HepG2 (cell line): ENCODE measurements at regions not wholly inside any gene's neighbourhood (a gene's known extent, or its start where the extent isn't known, plus 50 kb on each side); places are given as distances from the start of the nearest gene placed in this dataset.

Experiments
- ATAC-seq: fragments of 200-7000 bp; cut with Tn5 transposase; 3 replicates; pipeline ENCODE4 v1.9.1; 2020; ENCODE audit warnings: mild to moderate bottlenecking, moderate library complexity
- BruUV-seq: library from RNA; stranded (reverse); fragments of 400-500 nt; replicated peaks from 2 replicates; lab custom pipeline; 2021; lab: Mats Ljungman, UMichigan
- CTCF ChIA-PET: fragments of 300-600 bp; formaldehyde crosslinking; extraction: SDS; loops from one replicate; lab custom pipeline; 2021; ENCODE audit warnings: low total read pairs, inconsistent platforms, low intra/inter-chr PET ratio; lab: Yijun Ruan, JAX
- POLR2A ChIA-PET: fragments of 350-600 bp; sonication (Branson Sonifier 250); formaldehyde crosslinking; loops from one replicate; lab custom pipeline; 2020; ENCODE audit warnings: antibody characterized with exemption, inconsistent platforms; lab: Yijun Ruan, JAX
- DNase-seq: peaks from one replicate; pipeline ENCODE4 v3.0.0-alpha.2; 2015; ENCODE audit warnings: low spot score
- FAIRE-seq: peaks from 3 replicates; lab custom pipeline; 2011; peaks lifted over from hg19 to GRCh38; lab: Jason Lieb, UNC
- H2AFZ ChIP-seq: one replicate; pipeline ENCODE4 v1.6.1; 2011; ENCODE audit warnings: low read length, inconsistent platforms
- H3K27ac ChIP-seq: fragments of 300-600 bp; 3 replicates; pipeline ENCODE4 v1.8.0; 2011; ENCODE audit warnings: mixed run types, mild to moderate bottlenecking, mixed read lengths, low read length, inconsistent platforms; ENCODE audit not compliant: insufficient read depth; ENCODE audit errors: extremely low read length
- H3K27me3 ChIP-seq, 2 experiments: fragments of 200-600 bp in 1 of 2; 2 replicates in 1 of 2; 3 replicates in 1 of 2; pipeline versions ENCODE4 v1.6.0 to v1.8.0; 2011; ENCODE audit warnings: low read length in 2 of 2, mild to moderate bottlenecking in 2 of 2, moderate library complexity in 2 of 2, inconsistent platforms in 1 of 2; ENCODE audit not compliant: insufficient read depth in 2 of 2, control insufficient read depth in 1 of 2
- H3K36me3 ChIP-seq, 2 experiments: fragments of 200-600 bp in 1 of 2; replicated peaks in 1 of 2; 2 replicates in 1 of 2; 3 replicates in 1 of 2; pipeline versions ENCODE4 v1.5.1 to v1.8.0; 2011; ENCODE audit warnings: low read length in 2 of 2, inconsistent platforms in 1 of 2; ENCODE audit not compliant: insufficient read depth in 2 of 2, control insufficient read depth in 1 of 2
- H3K4me1 ChIP-seq: 2 replicates; pipeline ENCODE4 v1.5.1; 2012; ENCODE audit warnings: low read length, inconsistent platforms; ENCODE audit not compliant: insufficient read depth
- H3K4me2 ChIP-seq: 2 replicates; pipeline ENCODE4 v1.6.0; 2011; ENCODE audit warnings: low read depth, low read length, inconsistent platforms
- H3K4me3 ChIP-seq, 3 experiments: fragments of 200-600 bp in 1 of 3; sonication (generic), shearing (Covaris generic) in 1 of 3; replicated peaks in 1 of 3; 2 replicates each; pipeline ENCODE4 v1.5.1; 2011 to 2016; ENCODE audit warnings: low read length in 3 of 3, inconsistent platforms in 2 of 3, low read depth in 2 of 3, mild to moderate bottlenecking in 2 of 3, control low read depth in 1 of 3, mixed read lengths in 1 of 3; ENCODE audit not compliant: insufficient read depth in 1 of 3
- H3K79me2 ChIP-seq: one replicate; pipeline ENCODE4 v1.6.1; 2011; ENCODE audit warnings: low read length, inconsistent platforms; ENCODE audit not compliant: insufficient read depth
- H3K9ac ChIP-seq: 2 replicates; pipeline ENCODE4 v1.6.0; 2011; ENCODE audit warnings: mild to moderate bottlenecking, low read depth, low read length, inconsistent platforms; ENCODE audit not compliant: insufficient read depth
- H3K9me3 ChIP-seq: 2 replicates; pipeline ENCODE4 v1.5.1; 2012; ENCODE audit warnings: mild to moderate bottlenecking, low read length
- H4K20me1 ChIP-seq: 2 replicates; pipeline ENCODE4 v1.6.0; 2011; ENCODE audit warnings: inconsistent platforms, mild to moderate bottlenecking, low read length, moderate library complexity; ENCODE audit not compliant: insufficient read depth
- AKNA ChIP-seq: sonication (generic); formaldehyde crosslinking; IDR thresholded peaks from 2 replicates; pipeline ENCODE4 v1.4.0; 2020; ENCODE audit warnings: missing genetic modification reagents, borderline replicate concordance
- BCL3 ChIP-seq: sonication (generic); formaldehyde crosslinking; IDR thresholded peaks from 2 replicates; pipeline ENCODE4 v1.5.1; 2020; ENCODE audit warnings: mild to moderate bottlenecking, missing genetic modification reagents, moderate library complexity
- MXD3 ChIP-seq: IDR thresholded peaks from 2 replicates; pipeline ENCODE4 v1.6.1; 2016; ENCODE audit warnings: mild to moderate bottlenecking, missing biosample characterization, missing genetic modification reagents
- NRL ChIP-seq: sonication (generic); formaldehyde crosslinking; IDR thresholded peaks from 2 replicates; pipeline ENCODE4 v1.5.0; 2020; ENCODE audit warnings: missing genetic modification reagents, mild to moderate bottlenecking, moderate library complexity, borderline replicate concordance
- PCBP1 ChIP-seq: fragments of 200-400 bp; formaldehyde crosslinking; IDR thresholded peaks from 2 replicates; pipeline ENCODE4 v1.6.1; 2017; ENCODE audit warnings: mild to moderate bottlenecking, low read depth, low read length, borderline replicate concordance
- PPARG ChIP-seq: conservative IDR thresholded peaks from 2 replicates; pipeline ENCODE4 v1.6.1; 2016; ENCODE audit warnings: missing biosample characterization, missing genetic modification reagents
- PRDM10 ChIP-seq: sonication (generic); formaldehyde crosslinking; IDR thresholded peaks from 2 replicates; pipeline ENCODE4 v1.4.0; 2020; ENCODE audit warnings: low read depth, missing genetic modification reagents
- RFX1 ChIP-seq: fragments of 450-650 bp; IDR thresholded peaks from 2 replicates; pipeline ENCODE4 v1.6.1; 2017
- SRF ChIP-seq: IDR thresholded peaks from 2 replicates; pipeline ENCODE4 v1.6.1; 2011; ENCODE audit warnings: mild to moderate bottlenecking, low read depth, low read length, moderate library complexity
- TAF15 ChIP-seq: fragments of 200-400 bp; formaldehyde crosslinking; IDR thresholded peaks from one replicate; pipeline ENCODE4 v1.6.1; 2018; ENCODE audit warnings: mild to moderate bottlenecking, low read depth, low read length; ENCODE audit not compliant: poor library complexity, severe bottlenecking
- ZEB1 ChIP-seq: IDR thresholded peaks from 2 replicates; pipeline ENCODE4 v1.6.1; 2012; ENCODE audit warnings: mild to moderate bottlenecking, low read depth, inconsistent platforms; ENCODE audit not compliant: insufficient replicate concordance
- ZMYM4 ChIP-seq: sonication (generic); formaldehyde crosslinking; IDR thresholded peaks from 2 replicates; pipeline ENCODE4 v1.8.1; 2023; ENCODE audit warnings: mild to moderate bottlenecking, missing genetic modification reagents
- ZNF264 ChIP-seq: sonication (generic); formaldehyde crosslinking; IDR thresholded peaks from 2 replicates; pipeline ENCODE4 v1.4.0; 2020; ENCODE audit warnings: missing genetic modification reagents
- ZNF570 ChIP-seq: sonication (generic); formaldehyde crosslinking; IDR thresholded peaks from 2 replicates; pipeline ENCODE4 v1.4.0; 2020; ENCODE audit warnings: mild to moderate bottlenecking, missing genetic modification reagents, borderline replicate concordance
- ZSCAN29 ChIP-seq: sonication (generic); formaldehyde crosslinking; conservative IDR thresholded peaks from 2 replicates; pipeline ENCODE4 v1.4.0; 2020; ENCODE audit warnings: mild to moderate bottlenecking, missing genetic modification reagents
- WGBS: methylation state at CpG from one replicate; pipeline ENCODE4 v1.1.6; 2017; ENCODE audit warnings: low lambda C conversion rate; 5-methylcytosine and 5-hydroxymethylcytosine counted together
- in situ Hi-C: cut with HindIII; loops from 2 replicates; pipeline ENCODE4 v1.10.0; 2017; ENCODE audit warnings: low pct_unique_long_range_greater_than_20kb; ENCODE audit not compliant: extremely low pct_ligation_motif_present
- intact Hi-C: fragments of 100-400 bp; cut with micrococcal nuclease; formaldehyde crosslinking; loops from one replicate; pipeline ENCODE4 v1.10.0; 2022; ENCODE audit not compliant: unreplicated experiment

- Histone ChIP-seq H3K9ac (no peak overlapping the region), H3K4me2 (peak overlapping the region; percentile 43), H2AFZ (no peak overlapping the region), H3K79me2 (no peaks in the 10 kb centered on the region), H3K27ac (peak overlapping the region; percentile 27), H3K9me3 (no peaks in the 10 kb centered on the region), H4K20me1 (no peaks in the 10 kb centered on the region), H3K27me3 (no peaks in the 10 kb centered on the region), H3K36me3 (no peaks in the 10 kb centered on the region), H3K4me3 (no peak overlapping the region), H3K4me1 (peaks cover 62% of the 10 kb centered on the region)
- intact Hi-C loops (loop anchor here (5.0 to 10.0 kb wide), 2 partner anchors 41 to 52 kb away; partner anchors contain the start of gene LPGAT1), in situ Hi-C loops (no loop called here)
- ATAC-seq = no peak; the same call in none of the 3 replicates
- WGBS = 70% methylated on average over 3 of the region's 3 CpGs
- no peak for FAIRE-seq
- ChIA-PET POLR2A (interaction anchor here (2.3 kb wide), 1 partner anchor 24 kb away, joined by 6 read pairs; no protein-coding TSS in a partner anchor), CTCF (no interaction called here)
- DNase-seq = no peak
- BruUV-seq = no TSS peak
- TF ChIP-seq TAF15 (no peak), ZSCAN29 (CRISPR knock-in tag) (no peak), BCL3 (CRISPR knock-in tag) (no peak), ZNF570 (CRISPR knock-in tag) (no peak), MXD3 (CRISPR knock-in tag) (no peak), ZNF264 (0 out of 2 replicates have a peak, but pooled peaks have one; percentile 0), PRDM10 (0 out of 2 replicates have a peak, but pooled peaks have one; percentile 2), NRL (CRISPR knock-in tag) (no peak), AKNA (CRISPR knock-in tag) (no peak), SRF (no peak), ZEB1 (peak; percentile 7), PPARG (CRISPR knock-in tag) (0 out of 2 replicates have a peak, but pooled peaks have one; percentile 3), ZMYM4 (CRISPR knock-in tag) (no peak), PCBP1 (no peak), RFX1 (no peak)
Observed at GRCh38 chr1:211886551-211886950, 56.0 kb upstream of the LPGAT1 start.
